Panc1 (cell line): ENCODE measurements at regions not wholly inside any gene's neighbourhood (a gene's known extent, or its start where the extent isn't known, plus 50 kb on each side); places are given as distances from the start of the nearest gene placed in this dataset.

Source experiments
- CTCF ChIP-seq: fragments of 450-650 bp; IDR thresholded peaks from 2 replicates; pipeline ENCODE4 v1.5.1; 2017; ENCODE audit warnings: mild to moderate bottlenecking
- POLR2AphosphoS5 ChIP-seq: IDR thresholded peaks from 2 replicates; pipeline ENCODE4 v1.6.1; 2012; ENCODE audit warnings: mild to moderate bottlenecking, low read depth, low read length, moderate library complexity
- REST ChIP-seq, 2 experiments: IDR thresholded peaks; 2 replicates each; pipeline ENCODE4 v1.6.1; 2011 to 2012; ENCODE audit warnings: low read depth in 2 of 2, control low read depth in 1 of 2, low read length in 1 of 2, mild to moderate bottlenecking in 1 of 2, moderate library complexity in 1 of 2; ENCODE audit not compliant: insufficient read depth in 1 of 2
- SIN3A ChIP-seq: IDR thresholded peaks from 2 replicates; pipeline ENCODE4 v1.6.1; 2012; ENCODE audit warnings: low read depth, mild to moderate bottlenecking, low read length, moderate library complexity, borderline replicate concordance; ENCODE audit not compliant: insufficient read depth
- TCF7L2 ChIP-seq: IDR thresholded peaks from 2 replicates; pipeline ENCODE4 v1.6.1; 2011; ENCODE audit warnings: mild to moderate bottlenecking, low read depth, low read length, inconsistent platforms

- no peak for TF ChIP-seq CTCF
- no peak for TF ChIP-seq REST (IDR thresholded peaks at IDR 0.05; ENCODE audit: insufficient read depth in 1 of 2, low read depth in 2 of 2, low read length in 1 of 2)
- TF ChIP-seq POLR2AphosphoS5: no peak
- no peak for TF ChIP-seq TCF7L2
- no peak for TF ChIP-seq SIN3A
These were observed 123.6 kb upstream of the PITX1 start for GRCh38 chr5:135157421-135158313.
